ENCODE measurements at regions not wholly inside any gene's neighbourhood (a gene's known extent, or its start where the extent isn't known, plus 50 kb on each side); places are given as distances from the start of the nearest gene placed in this dataset.
"Not testable (repeated sequence)": the region's sequence is repeated elsewhere in the genome, so short reads cannot be mapped to it uniquely, and the experiment has no call there.

DNA sequence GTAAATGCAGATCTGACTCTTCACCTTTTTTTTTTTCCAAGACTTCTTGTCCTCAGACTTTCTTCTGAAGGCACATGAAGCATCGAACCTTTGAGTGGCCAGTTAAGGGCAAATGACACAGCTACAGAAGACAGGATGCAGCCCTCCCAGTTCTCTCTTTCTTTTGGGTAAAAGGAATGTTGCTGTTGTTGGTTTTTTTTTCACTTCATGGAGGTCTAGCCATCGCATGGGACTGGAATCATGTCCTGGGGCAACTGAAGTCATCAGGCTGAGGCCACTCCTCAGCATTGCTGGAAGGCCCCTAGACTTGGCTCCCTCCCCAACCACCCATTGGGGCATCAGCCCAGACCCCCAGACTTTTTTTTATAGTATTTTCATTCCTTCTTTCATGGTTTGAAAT lies 896.5 kb downstream of the SORCS1 start:
- no peaks in the 10 kb centered on the region for H3K36me3 Mint-ChIP-seq (ENCODE audit: low read depth)
- no peak overlapping the region for H3K4me3 Mint-ChIP-seq
- H3K4me1 Mint-ChIP-seq (ENCODE audit: low read depth), result no peaks in the 10 kb centered on the region
- POLR2A ChIA-PET, result no interaction called here
- no peaks in the 10 kb centered on the region for H3K27me3 Mint-ChIP-seq
- intact Hi-C loops (cut with micrococcal nuclease), result no loop called here
- no peak overlapping the region for H3K27ac Mint-ChIP-seq
- H3K9me3 Mint-ChIP-seq, result peaks cover 4% of the 10 kb centered on the region
- ATAC-seq (no peak), DNase-seq (no peak)
- CTCF ChIA-PET, result no interaction called here
- TF ChIP-seq, protein P1, sequence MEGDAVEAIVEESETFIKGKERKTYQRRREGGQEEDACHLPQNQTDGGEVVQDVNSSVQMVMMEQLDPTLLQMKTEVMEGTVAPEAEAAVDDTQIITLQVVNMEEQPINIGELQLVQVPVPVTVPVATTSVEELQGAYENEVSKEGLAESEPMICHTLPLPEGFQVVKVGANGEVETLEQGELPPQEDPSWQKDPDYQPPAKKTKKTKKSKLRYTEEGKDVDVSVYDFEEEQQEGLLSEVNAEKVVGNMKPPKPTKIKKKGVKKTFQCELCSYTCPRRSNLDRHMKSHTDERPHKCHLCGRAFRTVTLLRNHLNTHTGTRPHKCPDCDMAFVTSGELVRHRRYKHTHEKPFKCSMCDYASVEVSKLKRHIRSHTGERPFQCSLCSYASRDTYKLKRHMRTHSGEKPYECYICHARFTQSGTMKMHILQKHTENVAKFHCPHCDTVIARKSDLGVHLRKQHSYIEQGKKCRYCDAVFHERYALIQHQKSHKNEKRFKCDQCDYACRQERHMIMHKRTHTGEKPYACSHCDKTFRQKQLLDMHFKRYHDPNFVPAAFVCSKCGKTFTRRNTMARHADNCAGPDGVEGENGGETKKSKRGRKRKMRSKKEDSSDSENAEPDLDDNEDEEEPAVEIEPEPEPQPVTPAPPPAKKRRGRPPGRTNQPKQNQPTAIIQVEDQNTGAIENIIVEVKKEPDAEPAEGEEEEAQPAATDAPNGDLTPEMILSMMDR (IDR thresholded peaks at IDR 0.05), result no peak

DNA sequence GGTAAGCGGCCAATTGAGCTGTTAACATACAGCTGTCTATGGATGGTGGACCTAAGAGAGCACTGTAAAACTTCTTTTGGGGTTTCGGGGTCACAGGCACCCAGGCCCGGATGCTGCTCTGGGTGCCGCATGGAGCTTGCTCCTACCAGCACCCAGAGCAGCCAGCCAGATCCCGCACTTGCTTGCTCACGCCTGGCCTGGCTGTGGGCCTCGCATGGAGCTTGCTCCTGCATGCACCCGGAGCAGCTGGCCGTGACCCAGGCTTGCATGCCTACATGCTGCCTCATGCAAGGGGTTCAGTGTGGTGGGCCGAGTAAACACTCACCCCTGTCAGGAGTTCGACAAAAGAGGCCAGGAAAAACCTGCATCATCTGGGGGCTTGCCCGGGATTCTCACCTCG lies 896.9 kb downstream of the SORCS1 start:
- ATAC-seq (no peak), DNase-seq (no peak)
- intact Hi-C loops (cut with micrococcal nuclease), result no loop called here
- no peaks in the 10 kb centered on the region for H3K27me3 Mint-ChIP-seq
- H3K4me1 Mint-ChIP-seq (ENCODE audit: low read depth), result no peaks in the 10 kb centered on the region
- no peak overlapping the region for H3K4me3 Mint-ChIP-seq
- CTCF ChIA-PET, result no interaction called here
- H3K36me3 Mint-ChIP-seq (ENCODE audit: low read depth), result no peaks in the 10 kb centered on the region
- H3K9me3 Mint-ChIP-seq, result peaks cover 4% of the 10 kb centered on the region
- POLR2A ChIA-PET, result no interaction called here
- TF ChIP-seq, protein P1 (IDR thresholded peaks at IDR 0.05), result no peak
- no peak overlapping the region for H3K27ac Mint-ChIP-seq

DNA sequence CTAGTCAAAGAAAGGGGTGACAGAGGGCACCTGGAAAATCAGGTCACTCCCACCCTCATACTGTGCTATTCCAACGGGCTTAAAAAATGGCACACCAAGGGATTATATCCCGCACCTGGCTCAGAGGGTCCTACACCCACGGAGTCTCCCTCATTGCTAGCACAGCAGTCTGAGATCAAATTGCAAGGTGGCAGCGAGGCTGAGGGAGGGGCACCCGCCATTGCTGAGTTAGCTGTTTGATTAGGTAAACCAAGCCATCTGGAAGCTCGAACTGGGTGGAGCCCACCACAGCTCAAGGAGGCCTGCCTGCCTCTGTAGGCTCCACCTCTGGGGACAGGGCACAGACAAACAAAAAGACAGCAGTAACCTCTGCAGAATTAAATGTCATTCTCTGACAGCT lies 907.1 kb downstream of the SORCS1 start:
- DNase-seq; H3K36me3 Mint-ChIP-seq (ENCODE audit: low read depth); CTCF ChIA-PET; intact Hi-C loops (cut with micrococcal nuclease); H3K27me3 Mint-ChIP-seq; POLR2A ChIA-PET; H3K4me1 Mint-ChIP-seq (ENCODE audit: low read depth); H3K9me3 Mint-ChIP-seq; H3K4me3 Mint-ChIP-seq; H3K27ac Mint-ChIP-seq; ATAC-seq: not testable (repeated sequence)

DNA sequence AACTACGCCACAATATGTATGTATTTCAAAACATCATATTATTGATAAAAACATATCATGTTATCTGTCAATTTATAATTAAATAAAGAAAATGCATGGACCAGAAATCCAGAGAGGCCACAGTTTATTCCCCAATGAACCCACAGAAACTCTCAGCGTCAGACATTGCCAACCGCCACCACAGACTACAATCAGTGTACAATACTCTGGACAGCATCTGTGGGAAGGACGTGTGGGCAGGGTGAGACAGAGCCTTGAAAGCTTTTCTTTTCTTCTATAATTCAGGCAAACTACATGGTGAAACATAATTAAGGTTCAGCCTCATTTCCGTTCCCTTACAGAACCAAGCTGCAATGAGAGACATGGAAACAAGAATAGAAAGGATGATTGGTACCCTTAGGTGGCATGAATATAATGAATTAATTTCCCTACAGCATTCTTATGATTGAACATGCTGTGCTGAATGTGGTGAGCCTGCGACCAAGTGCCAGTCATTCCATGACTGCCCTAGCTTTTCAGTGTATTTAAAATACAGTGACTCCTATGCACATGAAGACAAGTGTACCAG lies 909.3 kb downstream of the SORCS1 start:
- DNase-seq (no peak), ATAC-seq (no peak)
- Mint-ChIP-seq H3K4me3 (no peak overlapping the region), H3K4me1 (ENCODE audit: low read depth) (no peaks in the 10 kb centered on the region), H3K9me3 (peaks cover 6% of the 10 kb centered on the region), H3K36me3 (ENCODE audit: low read depth) (no peaks in the 10 kb centered on the region), H3K27ac (no peak overlapping the region), H3K27me3 (no peaks in the 10 kb centered on the region)
- CTCF ChIA-PET, result no interaction called here
- POLR2A ChIA-PET, result no interaction called here
- intact Hi-C loops (cut with micrococcal nuclease), result no loop called here
- TF ChIP-seq, protein P1 (IDR thresholded peaks at IDR 0.05), result no peak

DNA sequence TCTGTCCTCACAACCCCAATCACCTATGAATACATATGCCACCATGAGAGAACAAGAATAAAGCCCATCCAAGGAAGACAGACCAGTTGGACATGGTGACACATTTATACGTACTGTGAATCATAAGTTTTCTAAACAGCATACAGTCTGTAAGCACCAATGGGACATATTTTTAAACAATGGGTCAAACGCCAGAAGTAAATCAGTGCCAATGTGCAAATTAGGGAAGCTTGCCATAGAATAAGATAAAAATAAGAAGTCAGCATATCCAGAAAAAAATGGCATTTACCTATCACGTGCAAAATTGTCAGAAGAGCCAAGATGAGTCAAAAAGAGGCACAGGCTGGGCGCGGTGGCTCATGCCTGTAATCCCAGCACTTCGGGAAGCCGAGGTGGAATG lies 910.4 kb downstream of the SORCS1 start:
- H3K36me3 Mint-ChIP-seq (ENCODE audit: low read depth), result no peaks in the 10 kb centered on the region
- intact Hi-C loops (cut with micrococcal nuclease), result no loop called here
- TF ChIP-seq, protein P1 (IDR thresholded peaks at IDR 0.05), result no peak
- no peak for DNase-seq
- no peak overlapping the region for H3K27ac Mint-ChIP-seq
- ATAC-seq, result no peak
- H3K4me1 Mint-ChIP-seq (ENCODE audit: low read depth), result no peaks in the 10 kb centered on the region
- peaks cover 2% of the 10 kb centered on the region for H3K9me3 Mint-ChIP-seq
- ChIA-PET POLR2A (no interaction called here), CTCF (no interaction called here)
- H3K27me3 Mint-ChIP-seq, result no peaks in the 10 kb centered on the region
- H3K4me3 Mint-ChIP-seq, result no peak overlapping the region

DNA sequence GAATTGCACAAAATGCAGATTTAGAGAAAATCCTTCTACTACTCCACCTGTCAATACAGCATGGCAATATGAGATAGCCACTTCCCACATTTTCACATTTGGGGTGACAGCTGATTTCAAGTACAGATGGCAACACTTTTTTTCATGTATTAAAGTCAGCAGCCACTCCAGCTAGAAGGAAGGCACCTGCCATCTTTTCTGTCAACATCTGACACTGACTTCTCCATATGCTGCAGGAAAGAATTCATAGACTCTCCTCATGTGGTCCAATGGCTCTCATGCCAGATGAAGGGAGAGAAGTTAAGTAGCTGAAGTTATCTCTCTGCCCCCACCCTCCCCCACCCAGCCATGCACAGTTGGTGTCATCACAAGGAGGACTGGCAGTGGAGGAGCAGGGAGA lies 912.0 kb downstream of the SORCS1 start:
- ChIA-PET CTCF (no interaction called here), POLR2A (no interaction called here)
- Mint-ChIP-seq H3K9me3 (peaks cover 2% of the 10 kb centered on the region), H3K4me1 (ENCODE audit: low read depth) (no peaks in the 10 kb centered on the region), H3K27me3 (no peaks in the 10 kb centered on the region), H3K27ac (no peak overlapping the region), H3K36me3 (ENCODE audit: low read depth) (no peaks in the 10 kb centered on the region), H3K4me3 (no peak overlapping the region)
- intact Hi-C loops (cut with micrococcal nuclease), result no loop called here
- ATAC-seq, result no peak
- TF ChIP-seq, protein P1 (IDR thresholded peaks at IDR 0.05), result no peak
- DNase-seq, result no peak
